ENCODE measurements at regions not wholly inside any gene's neighbourhood (a gene's known extent, or its start where the extent isn't known, plus 50 kb on each side); places are given as distances from the start of the nearest gene placed in this dataset.

- TF ChIP-seq CREB1 (CRISPR knock-in tag; IDR thresholded peaks at IDR 0.05; ENCODE audit: low read depth): no peak
- no peak for TF ChIP-seq CTCF (conservative IDR thresholded peaks at IDR 0.05; ENCODE audit: low read depth in 2 of 2)
- no peak for TF ChIP-seq ZNF462 (CRISPR knock-in tag; IDR thresholded peaks at IDR 0.05)
- no peak for TF ChIP-seq STAT1 (IDR thresholded peaks at IDR 0.05; ENCODE audit: unreplicated experiment)
These were observed 863.1 kb downstream of the MAFB start for GRCh38 chr20:39825950-39826349.
